Aorta (tissue), 5 donors: ENCODE measurements at regions not wholly inside any gene's neighbourhood (a gene's known extent, or its start where the extent isn't known, plus 50 kb on each side); places are given as distances from the start of the nearest gene placed in this dataset.

Experiments
- ATAC-seq: fragments of 200-7000 bp; cut with Tn5 transposase; one replicate; pipeline ENCODE4 v1.9.1; 2022; ENCODE audit warnings: moderate library complexity; ENCODE audit not compliant: low FRiP score
- DNase-seq, 2 donors: peaks; one replicate each; pipeline ENCODE4 v3.0.0-alpha.2; 2020
- H3K27ac ChIP-seq, 2 donors: one replicate each; pipeline ENCODE4 v1.5.1; 2013; ENCODE audit warnings: low read length in 2 of 2, mild to moderate bottlenecking in 2 of 2, moderate library complexity in 2 of 2, control low read depth in 1 of 2, inconsistent platforms in 1 of 2, low read depth in 1 of 2
- H3K27me3 ChIP-seq, 2 donors: one replicate each; pipeline ENCODE4 v1.6.1; 2013; ENCODE audit warnings: control low read depth in 1 of 2, low read length in 1 of 2, mild to moderate bottlenecking in 1 of 2, moderate library complexity in 1 of 2; ENCODE audit not compliant: insufficient read depth in 2 of 2, control insufficient read depth in 1 of 2
- H3K36me3 ChIP-seq, 2 donors: one replicate each; pipeline ENCODE4 v1.6.1; 2013; ENCODE audit warnings: control low read depth in 1 of 2, low read length in 1 of 2, mild to moderate bottlenecking in 1 of 2; ENCODE audit not compliant: insufficient read depth in 2 of 2, control insufficient read depth in 1 of 2
- H3K4me1 ChIP-seq, 2 donors: one replicate each; pipeline ENCODE4 v1.6.1; 2013; ENCODE audit warnings: low read length in 2 of 2, control low read depth in 1 of 2, mild to moderate bottlenecking in 1 of 2, moderate library complexity in 1 of 2; ENCODE audit not compliant: insufficient read depth in 2 of 2, control insufficient read depth in 1 of 2
- H3K4me3 ChIP-seq, 2 donors: one replicate each; pipeline ENCODE4 v1.5.1; 2013; ENCODE audit warnings: low read length in 2 of 2, control low read depth in 1 of 2, mild to moderate bottlenecking in 1 of 2
- H3K9me3 ChIP-seq: one replicate; pipeline ENCODE4 v1.6.1; 2013; ENCODE audit warnings: mild to moderate bottlenecking, low read length; ENCODE audit not compliant: control insufficient read depth
- WGBS, 2 donors: extraction: QIAGEN DNeasy Blood & Tissue Kit; methylation state at CpG; one replicate each; pipeline ENCODE4 v1.1.7; 2013; 5-methylcytosine and 5-hydroxymethylcytosine counted together
- intact Hi-C, 2 donors: fragments of 100-400 bp; cut with DNase I; formaldehyde crosslinking; loops; one replicate each; pipeline versions ENCODE4 v1.14.2 to v1.15.0; 2022
- donor health status: healthy with polysubstance abuse.
- donor health status: Bipolar disorder and iron deficiency.
- donor health status: DM: no; HTN: no; CAD: no.
- donor health status: DM: no; HTN: no; CAD: no.
- donor health status: DM: yes; HTN: yes; CAD: no.

GRCh38 chr2:184517402-184517801, 80.9 kb upstream of the ZNF804A start:
- intact Hi-C loops, result no loop called here
- Histone ChIP-seq H3K27ac (no peak overlapping the region), H3K36me3 (no peaks in the 10 kb centered on the region), H3K9me3 (no peaks in the 10 kb centered on the region), H3K4me1 (no peaks in the 10 kb centered on the region), H3K4me3 (no peak overlapping the region), H3K27me3 (no peaks in the 10 kb centered on the region)
- ATAC-seq, result no peak
- DNase-seq, result no peak
- 75 to 77% methylated on average over 1 of the region's 1 CpG for WGBS, 2 donors

GRCh38 chr2:184520441-184520840, 77.9 kb upstream of the ZNF804A start:
- 74 to 79% methylated on average over 1 of the region's 1 CpG for WGBS, 2 donors
- Histone ChIP-seq H3K4me1 (no peaks in the 10 kb centered on the region), H3K36me3 (no peaks in the 10 kb centered on the region), H3K27ac (no peak overlapping the region), H3K4me3 (no peak overlapping the region), H3K27me3 (no peaks in the 10 kb centered on the region), H3K9me3 (no peaks in the 10 kb centered on the region)
- intact Hi-C loops, result no loop called here
- DNase-seq (no peak), ATAC-seq (no peak)

- no peak overlapping the region for H3K27ac ChIP-seq
- H3K9me3 ChIP-seq, result peaks cover 4% of the 10 kb centered on the region
- ATAC-seq (no peak), DNase-seq (peak; percentile 36 to 54)
- H3K4me3 ChIP-seq, result no peak overlapping the region
- H3K27me3 ChIP-seq, result no peaks in the 10 kb centered on the region
- WGBS, 2 donors, result 90 to 94% methylated on average over 11 of the region's 11 CpGs
- H3K36me3 ChIP-seq, result no peaks in the 10 kb centered on the region
- no peaks in the 10 kb centered on the region for H3K4me1 ChIP-seq
- intact Hi-C loops, result no loop called here
Observed at GRCh38 chr2:184523732-184524131, 74.6 kb upstream of the ZNF804A start.

- peaks cover 8% of the 10 kb centered on the region for H3K9me3 ChIP-seq
- H3K27ac ChIP-seq, result no peak overlapping the region
- DNase-seq, result no peak
- WGBS, 2 donors, result 89 to 91% methylated on average over 16 of the region's 16 CpGs
- no peaks in the 10 kb centered on the region for H3K4me1 ChIP-seq
- H3K36me3 ChIP-seq, result no peaks in the 10 kb centered on the region
- H3K4me3 ChIP-seq, result no peak overlapping the region
- no peaks in the 10 kb centered on the region for H3K27me3 ChIP-seq
- intact Hi-C loops, result no loop called here
- peak; percentile 52 for ATAC-seq
Observed at GRCh38 chr2:184524551-184525382, 73.6 kb upstream of the ZNF804A start.

- Histone ChIP-seq H3K27ac (no peak overlapping the region), H3K4me3 (no peak overlapping the region), H3K4me1 (no peaks in the 10 kb centered on the region), H3K36me3 (no peaks in the 10 kb centered on the region), H3K9me3 (peaks cover 9% of the 10 kb centered on the region), H3K27me3 (no peaks in the 10 kb centered on the region)
- no peak for ATAC-seq
- intact Hi-C loops, result no loop called here
- DNase-seq, result no peak
Observed at GRCh38 chr2:184527058-184527457, 71.3 kb upstream of the ZNF804A start.

GRCh38 chr2:184528119-184528518, 70.2 kb upstream of the ZNF804A start:
- no peaks in the 10 kb centered on the region for H3K4me1 ChIP-seq
- no peaks in the 10 kb centered on the region for H3K27me3 ChIP-seq
- ATAC-seq, result no peak
- intact Hi-C loops, result no loop called here
- no peak for DNase-seq
- no peaks in the 10 kb centered on the region for H3K36me3 ChIP-seq
- no peak overlapping the region for H3K27ac ChIP-seq
- 62 to 71% methylated on average over 2 of the region's 2 CpGs for WGBS, 2 donors
- no peak overlapping the region for H3K4me3 ChIP-seq
- H3K9me3 ChIP-seq, result peaks cover 9% of the 10 kb centered on the region

GRCh38 chr2:184530239-184530638, 68.1 kb upstream of the ZNF804A start:
- no peaks in the 10 kb centered on the region for H3K27me3 ChIP-seq
- no peak overlapping the region for H3K27ac ChIP-seq
- no peak for ATAC-seq
- intact Hi-C loops, result no loop called here
- no peaks in the 10 kb centered on the region for H3K4me1 ChIP-seq
- H3K9me3 ChIP-seq, result peaks cover 9% of the 10 kb centered on the region
- no peak overlapping the region for H3K4me3 ChIP-seq
- DNase-seq, result peak in 1 of 2 donors; percentile 59
- 94 to 95% methylated on average over 7 of the region's 7 CpGs for WGBS, 2 donors
- H3K36me3 ChIP-seq, result no peaks in the 10 kb centered on the region

GRCh38 chr2:184530959-184531358, 67.4 kb upstream of the ZNF804A start:
- Histone ChIP-seq H3K27me3 (no peaks in the 10 kb centered on the region), H3K36me3 (no peaks in the 10 kb centered on the region), H3K27ac (no peak overlapping the region), H3K4me3 (no peak overlapping the region), H3K4me1 (no peaks in the 10 kb centered on the region), H3K9me3 (peaks cover 9% of the 10 kb centered on the region)
- intact Hi-C loops, result no loop called here
- DNase-seq (peak in 1 of 2 donors; percentile 58), ATAC-seq (no peak)
- 97% methylated on average over 6 of the region's 6 CpGs for WGBS, 2 donors

- H3K4me1 ChIP-seq, result no peaks in the 10 kb centered on the region
- ATAC-seq, result no peak
- no peaks in the 10 kb centered on the region for H3K36me3 ChIP-seq
- no peak overlapping the region for H3K4me3 ChIP-seq
- DNase-seq, result no peak
- peaks cover 9% of the 10 kb centered on the region for H3K9me3 ChIP-seq
- H3K27me3 ChIP-seq, result no peaks in the 10 kb centered on the region
- intact Hi-C loops, result no loop called here
- H3K27ac ChIP-seq, result no peak overlapping the region
Observed at GRCh38 chr2:184532551-184532950, 65.8 kb upstream of the ZNF804A start.
